Hepatocyte (in vitro differentiated cells): ENCODE measurements at regions not wholly inside any gene's neighbourhood (a gene's known extent, or its start where the extent isn't known, plus 50 kb on each side); places are given as distances from the start of the nearest gene placed in this dataset.

Experiments used
- DNase-seq: peaks from one replicate; pipeline ENCODE4 v3.0.0-alpha.2; 2016; ENCODE audit warnings: low spot score
- H2AFZ ChIP-seq: fragments of 200-600 bp; sonication (generic); 2 replicates; pipeline ENCODE4 v1.6.0; 2016; ENCODE audit warnings: antibody characterized with exemption, mild to moderate bottlenecking
- H3K27ac ChIP-seq: fragments of 200-600 bp; sonication (generic); 2 replicates; pipeline ENCODE4 v1.5.1; 2016; ENCODE audit warnings: mild to moderate bottlenecking
- H3K27me3 ChIP-seq: fragments of 200-600 bp; sonication (generic); 2 replicates; pipeline ENCODE4 v1.6.1; 2016
- H3K36me3 ChIP-seq: fragments of 200-600 bp; sonication (generic); replicated peaks from 2 replicates; pipeline ENCODE4 v1.5.1; 2016; ENCODE audit warnings: low read depth; ENCODE audit not compliant: insufficient read depth
- H3K4me1 ChIP-seq: fragments of 200-600 bp; sonication (generic); 2 replicates; pipeline ENCODE4 v1.5.1; 2016; ENCODE audit warnings: mild to moderate bottlenecking, moderate library complexity; ENCODE audit not compliant: insufficient read depth
- H3K4me2 ChIP-seq: fragments of 200-600 bp; sonication (generic); 2 replicates; pipeline ENCODE4 v1.6.0; 2016
- H3K4me3 ChIP-seq: fragments of 200-600 bp; sonication (generic); 2 replicates; pipeline ENCODE4 v1.5.1; 2016; ENCODE audit warnings: mild to moderate bottlenecking
- H3K79me2 ChIP-seq: fragments of 200-600 bp; sonication (generic); 2 replicates; pipeline ENCODE4 v1.6.0; 2017; ENCODE audit warnings: mild to moderate bottlenecking
- H3K9me2 ChIP-seq: fragments of 200-600 bp; sonication (generic); replicated peaks from 2 replicates; pipeline ENCODE4 v1.6.0; 2017; ENCODE audit warnings: mild to moderate bottlenecking; ENCODE audit not compliant: insufficient read depth
- H3K9me3 ChIP-seq: fragments of 200-600 bp; sonication (generic); 2 replicates; pipeline ENCODE4 v1.5.1; 2016; ENCODE audit warnings: low read depth, mild to moderate bottlenecking
- H4K20me1 ChIP-seq: fragments of 200-600 bp; sonication (generic); 2 replicates; pipeline ENCODE4 v1.6.0; 2016; ENCODE audit warnings: mild to moderate bottlenecking; ENCODE audit not compliant: insufficient read depth, poor library complexity, severe bottlenecking
- EZH2 ChIP-seq: fragments of 200-600 bp; sonication (generic); IDR thresholded peaks from 2 replicates; pipeline ENCODE4 v1.6.1; 2016; ENCODE audit warnings: antibody characterized with exemption, mild to moderate bottlenecking, borderline replicate concordance
- EZH2phosphoT487 ChIP-seq: fragments of 200-600 bp; sonication (generic); IDR thresholded peaks from one replicate; pipeline ENCODE4 v1.6.1; 2018; ENCODE audit warnings: antibody characterized with exemption, mild to moderate bottlenecking, low read depth, moderate library complexity; ENCODE audit not compliant: unreplicated experiment, severe bottlenecking
- WGBS: methylation state at CpG from one replicate; pipeline ENCODE4 v1.1.6; 2016; ENCODE audit warnings: low lambda C conversion rate; ENCODE audit errors: missing lambda C conversion rate; 5-methylcytosine and 5-hydroxymethylcytosine counted together
- TF ChIP-seq, protein P1 (sequence below): fragments of 200-600 bp; sonication (generic); IDR thresholded peaks from 2 replicates; pipeline ENCODE4 v1.5.1; 2016; ENCODE audit warnings: antibody characterized with exemption, mild to moderate bottlenecking; ENCODE audit not compliant: poor library complexity

DNA sequence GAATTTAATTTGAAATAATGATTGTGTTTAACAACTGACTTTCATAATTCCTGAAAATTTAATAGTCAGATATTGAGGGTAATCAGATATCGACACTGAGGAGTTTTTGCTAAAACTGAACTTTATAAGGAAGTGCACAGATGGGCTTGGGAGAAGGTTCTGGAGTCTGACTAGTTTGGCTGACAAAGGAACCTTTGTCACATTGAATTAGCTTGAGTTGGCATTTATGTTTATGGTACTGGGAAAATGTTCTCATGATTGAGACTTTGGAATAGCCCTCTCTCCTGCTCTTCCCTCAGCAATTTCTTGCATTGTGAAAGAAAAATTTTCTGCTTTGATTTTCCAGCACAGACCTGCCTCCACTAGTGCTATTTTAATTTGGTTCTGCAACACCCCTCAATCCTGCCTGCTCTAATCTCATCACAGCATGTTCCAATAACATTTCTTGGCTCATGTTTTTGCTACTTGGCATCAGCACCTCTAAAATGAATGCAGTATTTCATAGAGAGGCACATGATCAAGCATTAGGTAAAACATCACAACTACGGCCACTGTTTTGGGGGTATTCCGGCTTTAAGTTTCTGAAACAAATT, 133.9 kb upstream of the FSHR start:
- H3K9me2 ChIP-seq: no peaks in the 10 kb centered on the region
- no peaks in the 10 kb centered on the region for H3K79me2 ChIP-seq
- H3K27me3 ChIP-seq: no peaks in the 10 kb centered on the region
- TF ChIP-seq EZH2phosphoT487: no peak
- TF ChIP-seq EZH2: no peak
- TF ChIP-seq, protein P1, sequence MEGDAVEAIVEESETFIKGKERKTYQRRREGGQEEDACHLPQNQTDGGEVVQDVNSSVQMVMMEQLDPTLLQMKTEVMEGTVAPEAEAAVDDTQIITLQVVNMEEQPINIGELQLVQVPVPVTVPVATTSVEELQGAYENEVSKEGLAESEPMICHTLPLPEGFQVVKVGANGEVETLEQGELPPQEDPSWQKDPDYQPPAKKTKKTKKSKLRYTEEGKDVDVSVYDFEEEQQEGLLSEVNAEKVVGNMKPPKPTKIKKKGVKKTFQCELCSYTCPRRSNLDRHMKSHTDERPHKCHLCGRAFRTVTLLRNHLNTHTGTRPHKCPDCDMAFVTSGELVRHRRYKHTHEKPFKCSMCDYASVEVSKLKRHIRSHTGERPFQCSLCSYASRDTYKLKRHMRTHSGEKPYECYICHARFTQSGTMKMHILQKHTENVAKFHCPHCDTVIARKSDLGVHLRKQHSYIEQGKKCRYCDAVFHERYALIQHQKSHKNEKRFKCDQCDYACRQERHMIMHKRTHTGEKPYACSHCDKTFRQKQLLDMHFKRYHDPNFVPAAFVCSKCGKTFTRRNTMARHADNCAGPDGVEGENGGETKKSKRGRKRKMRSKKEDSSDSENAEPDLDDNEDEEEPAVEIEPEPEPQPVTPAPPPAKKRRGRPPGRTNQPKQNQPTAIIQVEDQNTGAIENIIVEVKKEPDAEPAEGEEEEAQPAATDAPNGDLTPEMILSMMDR: no peak
- no peak overlapping the region for H3K4me3 ChIP-seq
- H3K9me3 ChIP-seq: no peaks in the 10 kb centered on the region
- H3K4me1 ChIP-seq: no peaks in the 10 kb centered on the region
- H2AFZ ChIP-seq: no peak overlapping the region
- H4K20me1 ChIP-seq: no peaks in the 10 kb centered on the region
- no peak overlapping the region for H3K27ac ChIP-seq
- H3K36me3 ChIP-seq: no peaks in the 10 kb centered on the region
- 87% methylated on average over 3 of the region's 3 CpGs for WGBS
- no peak overlapping the region for H3K4me2 ChIP-seq
- no peak for DNase-seq

DNA sequence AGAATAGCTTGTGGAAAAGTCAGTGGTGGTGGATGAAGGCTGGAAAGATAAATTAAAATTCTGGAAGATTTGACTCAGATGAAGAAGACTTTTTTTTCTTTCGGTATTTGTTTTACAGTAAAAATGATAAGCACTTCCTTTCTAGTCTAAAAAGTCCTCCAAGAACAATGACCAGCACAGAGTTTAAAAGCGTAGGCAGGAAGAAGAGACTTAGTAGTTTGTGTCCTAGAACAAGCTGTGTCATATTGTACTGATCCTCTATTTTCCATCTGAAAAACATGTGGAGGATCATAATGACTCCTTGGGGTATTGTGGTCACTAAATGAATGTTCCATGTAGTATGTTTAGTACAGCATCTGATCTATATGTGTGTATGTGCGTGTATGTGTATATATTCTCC, 132.4 kb upstream of the FSHR start:
- Histone ChIP-seq H3K4me3 (no peak overlapping the region), H3K36me3 (no peaks in the 10 kb centered on the region), H3K27ac (no peak overlapping the region), H3K27me3 (no peaks in the 10 kb centered on the region), H3K9me2 (no peaks in the 10 kb centered on the region), H2AFZ (no peak overlapping the region), H3K4me1 (no peaks in the 10 kb centered on the region), H4K20me1 (no peaks in the 10 kb centered on the region), H3K9me3 (no peaks in the 10 kb centered on the region), H3K4me2 (no peak overlapping the region), H3K79me2 (no peaks in the 10 kb centered on the region)
- TF ChIP-seq, protein P1: no peak
- TF ChIP-seq EZH2 (no peak), EZH2phosphoT487 (no peak)
- no peak for DNase-seq
- 80% methylated on average over 3 of the region's 3 CpGs for WGBS

DNA sequence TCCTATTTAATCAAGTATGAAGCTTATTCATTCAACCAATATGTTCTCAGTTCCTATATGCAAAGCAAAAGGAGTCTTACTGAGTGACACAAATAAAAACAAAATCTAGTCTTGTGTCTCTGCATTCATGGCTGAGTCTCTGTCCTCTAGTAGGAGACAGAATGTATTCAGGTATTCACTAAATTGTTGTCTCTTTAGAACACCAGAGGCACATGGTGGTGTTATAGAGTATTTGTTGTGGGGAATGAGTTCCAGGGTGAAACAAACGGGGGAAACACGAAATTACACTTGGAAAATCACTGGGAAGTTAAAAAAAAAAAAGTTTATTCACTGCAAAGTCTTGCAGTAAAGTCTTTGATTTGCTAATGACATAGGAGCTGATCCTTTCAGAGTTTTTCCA, 131.7 kb upstream of the FSHR start:
- no peak overlapping the region for H2AFZ ChIP-seq
- 80% methylated on average over 2 of the region's 2 CpGs for WGBS
- H3K9me3 ChIP-seq: no peaks in the 10 kb centered on the region
- H3K27ac ChIP-seq: no peak overlapping the region
- H3K36me3 ChIP-seq: no peaks in the 10 kb centered on the region
- no peaks in the 10 kb centered on the region for H3K4me1 ChIP-seq
- H4K20me1 ChIP-seq: no peaks in the 10 kb centered on the region
- H3K79me2 ChIP-seq: no peaks in the 10 kb centered on the region
- H3K4me2 ChIP-seq: no peak overlapping the region
- TF ChIP-seq EZH2phosphoT487: no peak
- TF ChIP-seq, protein P1: no peak
- no peaks in the 10 kb centered on the region for H3K9me2 ChIP-seq
- no peak for DNase-seq
- no peak overlapping the region for H3K4me3 ChIP-seq
- H3K27me3 ChIP-seq: no peaks in the 10 kb centered on the region

DNA sequence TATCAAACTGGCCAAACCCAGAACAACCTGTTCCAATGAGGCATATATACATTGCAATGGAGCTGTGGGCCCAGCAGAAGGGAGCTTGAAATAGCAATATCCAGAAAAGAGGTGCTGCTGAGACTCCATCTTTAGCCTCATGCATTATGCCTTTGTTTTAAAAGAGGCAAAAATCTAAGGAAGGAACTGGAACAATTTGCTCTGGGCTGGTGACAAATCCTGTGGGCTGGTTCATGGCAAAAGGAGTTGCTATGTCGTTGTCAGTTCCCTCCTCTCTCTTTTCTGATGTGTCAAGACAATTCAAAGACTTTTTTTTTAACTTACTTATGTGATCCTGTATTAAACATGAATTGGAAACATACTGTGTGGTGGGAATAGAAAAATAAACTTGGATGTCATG, 124.2 kb upstream of the FSHR start:
- H2AFZ ChIP-seq: no peak overlapping the region
- DNase-seq: no peak
- H3K4me2 ChIP-seq: no peak overlapping the region
- WGBS: 80% methylated on average over 1 of the region's 1 CpG
- no peaks in the 10 kb centered on the region for H4K20me1 ChIP-seq
- no peaks in the 10 kb centered on the region for H3K27me3 ChIP-seq
- no peaks in the 10 kb centered on the region for H3K4me1 ChIP-seq
- H3K9me2 ChIP-seq: no peaks in the 10 kb centered on the region
- no peaks in the 10 kb centered on the region for H3K79me2 ChIP-seq
- no peak overlapping the region for H3K27ac ChIP-seq
- no peak for TF ChIP-seq EZH2phosphoT487
- no peaks in the 10 kb centered on the region for H3K36me3 ChIP-seq
- H3K9me3 ChIP-seq: no peaks in the 10 kb centered on the region
- H3K4me3 ChIP-seq: no peak overlapping the region
